Stimulated activated naive CD8-positive, alpha-beta T cell treated with anti-CD3 and anti-CD28 coated beads, Interleukin-15, Interleukin-2, amounts not matched to agents 100 U/mL and 50 U/mL, for 24 hours (primary cell): ENCODE measurements at regions not wholly inside any gene's neighbourhood (a gene's known extent, or its start where the extent isn't known, plus 50 kb on each side); places are given as distances from the start of the nearest gene placed in this dataset.
A peak's percentile ranks its signal among the peaks of the same experiment; 100 is the strongest.
"Not testable (repeated sequence)": the region's sequence is repeated elsewhere in the genome, so short reads cannot be mapped to it uniquely, and the experiment has no call there.

Experiments used
- ATAC-seq: fragments of 150-1000 bp; cut with Tn5 transposase; one replicate; pipeline ENCODE4 v1.10.0; 2021
- DNase-seq: peaks from one replicate; pipeline ENCODE4 v3.0.0; 2021

DNA sequence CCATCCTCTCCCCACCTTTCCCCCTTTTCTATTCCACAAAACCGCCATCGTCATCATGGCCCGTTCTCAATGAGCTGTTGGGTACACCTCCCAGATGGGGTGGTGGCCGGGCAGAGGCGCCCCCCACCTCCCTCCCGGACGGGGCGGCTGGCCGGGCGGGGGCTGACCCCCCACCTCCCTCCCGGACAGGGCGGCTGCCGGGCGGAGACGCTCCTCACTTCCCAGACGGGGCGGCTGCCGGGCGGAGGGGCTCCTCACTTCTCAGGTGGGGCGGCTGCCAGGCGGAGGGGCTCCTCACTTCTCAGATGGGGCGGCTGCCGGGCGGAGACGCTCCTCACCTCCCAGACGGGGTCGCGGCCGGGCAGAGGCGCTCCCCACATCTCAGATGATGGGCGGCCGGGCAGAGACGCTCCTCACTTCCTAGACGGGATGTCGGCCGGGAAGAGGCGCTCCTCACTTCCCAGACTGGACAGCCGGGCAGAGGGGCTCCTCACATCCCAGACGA, 404.4 kb upstream of the BTBD3 start:
- not testable (repeated sequence) for ATAC-seq, DNase-seq

DNA sequence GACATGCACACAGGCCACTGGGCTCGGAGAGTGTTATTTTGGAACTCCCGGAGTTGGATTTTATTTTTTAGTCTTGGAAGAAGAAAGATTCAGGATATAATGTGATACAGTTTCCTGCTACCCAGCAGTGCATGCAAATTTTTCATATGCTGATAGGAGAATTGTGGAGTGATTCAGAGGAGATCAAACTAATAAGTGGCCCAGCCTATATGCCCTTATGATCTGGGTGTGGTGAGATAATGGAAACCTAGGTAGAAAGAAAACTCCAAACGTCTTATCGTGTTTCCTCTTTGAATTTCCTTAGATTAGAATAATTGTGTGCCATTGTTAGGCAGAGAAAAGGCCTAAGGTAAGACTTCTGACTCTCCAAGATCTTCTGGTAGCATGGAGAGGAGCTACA, 401.2 kb upstream of the BTBD3 start:
- ATAC-seq = no peak
- no peak for DNase-seq

DNA sequence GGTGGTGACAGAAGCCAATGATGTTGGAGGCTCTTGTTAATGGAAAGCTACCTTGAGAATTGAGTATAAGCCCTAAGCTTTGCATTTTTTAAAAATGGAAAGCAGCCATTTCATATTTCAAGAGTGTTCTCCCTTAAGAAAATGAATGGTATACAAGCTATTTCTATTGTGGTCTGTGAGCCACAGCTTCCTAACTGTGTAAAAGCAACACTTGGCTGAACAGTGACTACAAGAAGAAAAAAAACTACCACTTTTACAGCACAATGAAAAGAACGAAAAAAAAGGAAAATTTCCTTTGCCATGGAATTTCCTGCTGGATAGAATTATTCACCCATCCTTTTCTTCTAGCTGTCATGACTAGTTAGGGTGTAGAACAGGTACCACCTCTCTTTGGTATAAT, 397.1 kb upstream of the BTBD3 start:
- DNase-seq = no peak

DNA sequence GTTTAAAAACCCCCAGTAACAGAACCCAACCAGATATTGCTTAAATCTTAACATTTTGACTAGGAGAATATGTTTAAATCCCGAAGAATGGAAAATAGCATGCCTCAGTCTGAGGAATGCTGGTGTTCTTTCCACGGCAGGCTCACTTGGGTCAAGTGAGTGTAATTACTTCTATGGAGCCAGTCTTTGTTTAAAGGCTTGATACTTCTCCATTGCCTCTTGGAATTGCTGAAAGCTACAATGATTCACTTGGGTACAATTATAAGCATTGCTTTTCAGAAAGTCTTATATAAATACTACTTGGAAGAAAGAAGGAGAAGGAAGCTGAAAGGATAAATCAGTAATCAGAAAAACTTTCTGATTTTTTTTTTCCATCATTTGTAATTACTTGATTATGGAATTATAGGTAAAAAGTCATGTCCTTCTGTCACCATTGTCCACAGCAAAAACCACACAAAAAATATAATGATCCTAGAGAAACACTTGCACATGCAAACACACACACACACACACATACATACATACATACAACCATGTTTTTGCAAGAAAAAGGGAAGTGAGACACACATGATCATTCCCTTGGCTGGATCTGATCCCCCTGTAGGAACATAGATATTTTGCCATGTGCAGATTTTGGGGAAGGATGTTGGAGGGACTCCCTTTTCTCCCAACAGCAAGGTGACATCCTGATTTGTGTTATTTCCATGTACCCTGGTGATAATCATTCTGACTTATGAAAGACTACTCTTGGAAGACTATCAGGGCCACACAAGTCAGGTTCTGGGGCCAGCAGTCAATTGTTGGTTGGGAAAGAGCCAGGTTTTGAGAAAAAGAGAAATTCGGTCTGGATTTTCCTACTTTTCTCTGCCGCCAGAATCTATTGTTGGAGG, 396.0 kb upstream of the BTBD3 start:
- DNase-seq = no peak
- ATAC-seq = no peak

More for the DNA sequence above, 397.1 kb upstream of the BTBD3 start:
- no peak for ATAC-seq

DNA sequence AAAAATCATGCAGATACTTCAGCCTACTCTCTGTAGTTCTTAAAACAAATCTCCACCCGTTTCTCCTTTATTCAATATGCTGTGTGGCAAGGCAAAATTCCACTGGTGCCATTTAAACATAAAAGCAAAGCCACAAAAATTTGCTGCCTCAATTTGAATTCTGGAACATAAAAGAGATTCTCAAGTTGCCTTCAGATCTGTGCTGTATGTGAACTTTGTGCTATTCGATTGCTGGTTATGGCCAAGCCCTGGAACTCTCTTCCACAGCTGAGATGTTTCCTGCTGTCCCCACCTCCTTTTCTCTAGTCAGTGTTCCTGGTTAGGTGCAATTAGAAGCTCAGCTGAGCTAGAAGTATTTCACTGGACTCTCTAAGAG, 395.3 kb upstream of the BTBD3 start:
- ATAC-seq (no peak), DNase-seq (no peak)

DNA sequence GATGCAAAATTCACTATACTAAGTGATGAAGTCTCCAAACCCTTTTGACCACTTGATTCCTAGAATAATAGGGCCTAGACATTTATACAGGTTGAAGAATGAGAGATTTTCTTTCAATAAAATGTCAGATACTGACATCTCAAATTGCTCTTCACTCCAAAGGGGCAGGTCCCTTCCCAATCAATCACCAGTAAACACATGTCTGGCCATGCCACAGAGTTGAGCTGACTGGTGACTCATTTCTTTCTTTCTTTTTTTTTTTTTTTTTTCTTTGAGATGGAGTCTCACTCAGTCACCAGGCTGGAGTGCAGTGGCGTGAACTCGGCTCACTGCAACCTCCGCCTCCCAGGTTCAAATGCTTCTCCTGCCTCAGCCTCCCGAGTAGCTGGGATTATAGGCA, 388.6 kb upstream of the BTBD3 start:
- ATAC-seq (no peak), DNase-seq (no peak)

DNA sequence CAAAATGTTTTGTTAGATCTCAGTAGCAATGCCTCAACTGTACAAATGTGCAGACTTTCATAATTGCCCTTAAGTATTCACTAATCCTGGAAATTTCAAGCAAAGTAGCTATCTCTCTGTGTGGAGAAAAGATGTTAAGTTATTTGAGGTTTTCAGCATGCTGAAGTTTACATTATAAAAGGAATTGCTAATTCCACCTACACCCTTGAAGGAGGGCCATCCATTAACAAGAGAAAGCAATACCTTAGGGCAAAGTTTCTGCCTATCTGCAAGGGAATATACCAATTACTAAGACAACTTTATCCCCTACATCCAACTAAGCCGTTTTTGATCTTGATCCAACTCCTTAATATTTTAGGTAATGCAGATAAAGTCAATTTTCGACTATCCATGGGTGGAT, 380.7 kb upstream of the BTBD3 start:
- DNase-seq (no peak), ATAC-seq (no peak)

DNA sequence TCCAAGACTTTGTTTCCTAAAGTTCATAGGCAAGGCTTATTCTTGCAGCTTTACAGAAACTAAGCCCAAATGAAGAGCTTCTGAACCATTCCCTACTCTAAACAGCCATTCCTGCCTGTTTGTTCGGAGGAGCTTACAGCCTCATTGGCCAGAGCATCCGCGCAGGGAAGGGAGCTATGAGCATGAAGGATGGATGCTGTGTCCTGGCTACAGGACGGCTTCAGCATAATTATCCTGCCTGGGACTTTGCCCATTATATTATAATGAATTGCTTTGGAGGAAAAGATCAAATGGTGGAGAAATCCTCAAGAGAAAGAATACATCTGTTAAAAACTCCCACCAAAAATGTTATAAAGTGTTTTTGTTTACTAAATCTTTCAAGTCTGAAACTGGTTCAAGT, 378.2 kb upstream of the BTBD3 start:
- DNase-seq = no peak
- no peak for ATAC-seq

DNA sequence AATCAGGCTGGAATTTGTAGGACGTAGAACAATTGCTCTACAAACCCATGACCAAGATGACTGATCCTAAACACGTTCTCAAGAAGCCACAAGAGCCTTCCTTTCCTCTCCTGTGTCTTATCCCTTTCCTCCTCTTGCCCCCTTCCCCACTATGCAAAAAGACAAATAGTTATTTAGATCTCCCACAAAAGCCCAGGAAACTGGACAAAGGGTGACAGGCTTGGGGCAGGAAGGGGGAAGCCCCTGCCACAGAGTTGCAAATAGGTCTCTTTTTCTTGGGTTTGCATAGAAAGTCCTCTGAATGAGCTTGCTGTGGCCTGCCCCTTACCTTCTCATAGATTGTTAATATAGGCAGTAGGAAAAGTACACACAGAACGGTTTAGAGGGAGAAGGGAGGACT, 377.1 kb upstream of the BTBD3 start:
- DNase-seq (no peak), ATAC-seq (no peak)

DNA sequence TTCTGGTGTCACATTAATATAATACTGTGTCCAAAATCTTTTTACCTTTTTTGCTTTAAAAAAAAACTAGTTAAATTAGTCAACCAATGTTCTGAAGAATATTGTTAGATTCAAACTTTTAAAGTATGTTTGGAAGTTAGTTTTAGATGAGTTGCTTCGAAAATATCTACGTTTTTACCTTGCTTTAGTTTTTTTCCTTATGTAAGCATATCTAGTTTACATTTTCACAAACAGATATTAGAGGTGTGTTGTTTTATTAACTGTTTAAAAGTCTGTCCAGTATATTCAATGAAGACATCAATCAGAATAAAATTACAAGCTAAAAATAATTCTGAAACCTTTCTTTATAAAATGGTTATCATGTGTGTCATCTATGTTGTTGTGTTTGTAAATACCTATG, 375.0 kb upstream of the BTBD3 start:
- DNase-seq (no peak), ATAC-seq (no peak)

DNA sequence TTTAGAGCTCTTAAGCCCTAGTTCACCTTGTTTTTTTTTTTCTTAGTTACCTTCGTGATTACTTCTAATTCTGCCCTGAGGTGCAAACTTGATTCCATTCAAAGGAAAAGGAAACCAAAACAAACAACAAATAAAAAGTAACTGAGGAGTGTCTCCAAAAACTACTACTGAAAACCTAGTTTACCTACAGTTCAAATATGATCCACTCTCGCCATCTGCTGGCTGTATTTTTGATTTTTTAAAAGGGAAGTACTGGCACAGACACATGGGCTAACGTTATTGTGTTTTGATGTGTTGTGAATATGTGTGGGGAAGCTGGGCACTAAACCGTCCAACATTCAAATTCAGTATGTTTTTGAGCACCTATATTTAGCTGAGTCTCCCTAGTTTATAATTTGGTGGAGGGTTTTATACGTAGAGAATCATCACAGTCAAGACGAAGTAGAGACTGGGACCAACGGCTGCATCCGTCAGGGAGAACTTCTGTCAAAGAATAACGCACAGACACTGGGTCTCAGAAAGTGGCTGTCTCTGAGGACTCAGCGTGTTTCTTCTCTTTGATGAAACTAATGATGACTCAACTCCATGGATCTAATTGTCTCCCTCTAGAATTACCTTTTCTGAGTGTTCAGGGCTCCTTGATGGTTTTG, 373.5 kb upstream of the BTBD3 start:
- ATAC-seq = no peak
- peak; percentile 5 for DNase-seq

DNA sequence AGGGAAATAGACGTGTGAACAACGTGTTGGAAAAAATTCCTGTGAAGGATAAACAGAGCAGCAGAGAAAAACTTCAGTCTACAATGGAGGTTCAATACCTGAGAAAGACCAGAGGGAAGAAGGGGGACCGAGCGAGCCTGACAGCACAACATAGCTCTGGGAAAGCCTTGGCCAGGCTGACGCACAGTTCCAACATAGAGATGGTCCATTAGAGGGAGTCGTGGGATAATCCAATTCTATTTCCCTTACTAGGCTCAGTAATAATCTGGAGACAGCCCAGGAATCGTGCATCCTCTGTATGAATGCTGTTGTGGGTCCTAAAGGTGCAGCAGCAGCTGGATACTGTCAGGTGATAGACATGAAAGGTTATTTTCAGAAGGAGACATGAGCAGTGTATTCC, 370.8 kb upstream of the BTBD3 start:
- ATAC-seq (no peak), DNase-seq (no peak)

DNA sequence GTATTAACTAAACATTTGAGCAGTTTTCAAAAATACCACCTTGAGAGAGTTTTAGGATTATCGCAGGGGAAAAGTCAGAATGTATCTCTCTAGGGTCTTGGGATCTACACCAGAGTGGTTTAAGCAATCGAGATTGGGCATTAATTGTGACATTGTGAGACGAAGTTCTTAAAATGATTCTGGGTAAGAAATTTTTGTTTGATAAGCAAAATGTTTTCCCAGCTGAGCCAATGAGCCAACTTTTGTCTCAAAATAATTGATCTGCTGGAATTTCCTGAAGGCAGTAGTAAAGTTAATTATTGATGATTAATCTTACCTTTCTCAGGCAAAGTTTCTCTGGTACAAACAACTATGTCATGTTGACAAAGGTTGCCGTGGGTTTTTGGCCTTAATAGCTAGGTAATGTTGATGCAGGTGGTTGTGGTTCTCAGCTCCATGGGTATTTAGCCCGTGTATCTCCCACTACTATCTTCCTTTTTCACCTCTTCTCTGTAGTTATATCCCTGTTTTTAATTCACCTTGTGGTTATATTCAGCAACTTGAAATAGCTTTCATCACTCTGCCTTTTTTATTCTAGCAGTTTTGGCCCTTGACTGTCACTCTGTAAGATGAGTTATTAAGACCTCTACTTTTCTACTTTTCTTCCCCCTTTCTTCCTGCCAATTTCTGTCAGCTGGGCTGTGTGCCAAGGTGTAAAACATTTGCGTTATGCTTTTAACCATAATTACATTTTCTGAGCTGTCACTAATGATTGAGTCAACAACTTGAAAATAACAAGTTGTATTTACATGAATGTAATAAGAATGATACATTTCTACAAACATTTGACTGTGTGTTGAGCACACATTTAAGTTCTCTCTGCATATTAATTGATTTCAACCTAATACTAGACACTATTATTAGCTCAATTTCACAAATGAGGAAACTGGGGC, 368.3 kb upstream of the BTBD3 start:
- no peak for DNase-seq
- no peak for ATAC-seq

DNA sequence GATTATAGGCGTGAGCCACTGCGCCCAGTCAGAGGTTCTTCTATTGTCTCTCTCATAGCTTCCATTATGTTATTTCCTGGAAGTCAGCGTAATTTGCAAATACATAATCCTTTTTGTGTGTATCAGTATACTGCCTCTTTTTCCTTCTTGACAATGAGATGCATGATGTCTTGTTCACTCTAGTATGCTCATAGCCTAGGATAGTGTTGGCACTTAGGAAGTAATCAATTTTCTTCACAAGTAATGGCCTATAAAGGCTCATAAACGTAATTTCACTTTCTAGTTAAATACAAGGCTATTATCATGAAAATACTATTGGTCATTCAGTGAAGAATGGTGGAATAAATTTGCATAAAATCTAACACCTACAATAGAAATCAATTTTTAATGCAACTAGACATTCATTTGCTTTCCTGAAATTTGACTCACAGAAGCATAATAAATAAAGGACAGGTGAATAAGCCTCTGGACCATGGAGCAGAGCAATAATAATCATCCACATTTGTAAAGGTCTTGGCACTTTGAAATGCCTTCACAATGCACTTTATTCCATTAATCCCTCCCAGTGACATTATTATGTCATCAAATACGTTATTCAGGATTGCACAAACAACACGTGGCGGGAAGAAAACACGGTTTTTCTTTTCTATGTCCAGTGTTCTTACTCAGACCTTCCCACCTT, 366.9 kb upstream of the BTBD3 start:
- no peak for DNase-seq
- ATAC-seq = no peak

DNA sequence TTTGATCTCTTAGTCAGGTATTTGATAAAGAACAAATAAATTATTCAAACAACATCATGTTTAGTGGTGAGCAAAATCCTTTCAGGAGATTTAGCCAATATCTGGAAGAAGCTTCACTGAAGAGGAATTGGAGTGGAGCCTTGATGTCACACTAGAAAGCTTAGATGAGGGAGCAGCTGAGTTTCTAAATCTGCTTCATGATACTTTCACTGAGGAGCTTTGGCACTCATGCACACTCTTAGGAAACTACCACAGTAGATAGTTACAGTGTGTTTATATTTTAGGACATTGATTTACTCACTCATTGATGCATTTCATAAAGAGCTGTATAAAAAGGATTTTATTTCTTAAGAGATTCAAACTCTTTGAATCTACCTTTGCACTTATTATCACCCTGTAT, 366.2 kb upstream of the BTBD3 start:
- ATAC-seq (no peak), DNase-seq (no peak)

DNA sequence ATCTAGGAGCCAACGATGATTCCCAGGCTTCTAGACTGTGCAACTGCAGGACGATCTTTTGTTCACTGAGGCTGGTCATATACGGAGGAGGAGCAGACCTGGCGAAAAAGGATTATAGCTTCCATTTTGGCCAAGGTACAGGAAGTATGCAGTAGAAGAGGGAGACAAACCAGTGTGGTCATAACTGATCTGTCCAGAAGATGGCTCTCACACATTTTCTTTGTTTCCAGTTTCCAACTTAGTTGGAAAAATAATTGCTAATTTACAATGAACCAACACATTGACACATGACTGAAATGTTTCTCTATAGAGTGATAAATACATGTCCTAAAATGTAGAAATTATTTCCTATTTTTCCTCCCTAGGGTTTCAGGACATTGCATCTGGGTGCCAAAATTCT, 364.1 kb upstream of the BTBD3 start:
- DNase-seq = no peak
- ATAC-seq = no peak

DNA sequence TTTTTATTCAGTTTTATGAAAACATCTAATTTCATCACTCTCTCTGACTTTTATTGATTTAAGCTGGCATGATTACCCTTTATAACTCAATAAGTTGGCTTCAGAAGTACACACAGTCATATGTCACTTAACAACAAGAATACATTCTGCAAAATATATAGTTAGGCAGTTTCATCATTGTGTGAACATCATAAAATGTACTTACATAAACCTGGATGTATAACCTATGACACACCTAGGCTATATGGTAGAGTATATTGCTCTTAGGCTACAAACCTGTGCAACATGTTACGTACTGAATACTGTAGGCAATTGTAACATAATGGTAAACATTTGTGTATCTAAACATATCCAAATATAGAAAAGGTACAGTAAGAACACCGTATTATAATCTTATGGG, 362.2 kb upstream of the BTBD3 start:
- no peak for ATAC-seq
- DNase-seq = no peak

DNA sequence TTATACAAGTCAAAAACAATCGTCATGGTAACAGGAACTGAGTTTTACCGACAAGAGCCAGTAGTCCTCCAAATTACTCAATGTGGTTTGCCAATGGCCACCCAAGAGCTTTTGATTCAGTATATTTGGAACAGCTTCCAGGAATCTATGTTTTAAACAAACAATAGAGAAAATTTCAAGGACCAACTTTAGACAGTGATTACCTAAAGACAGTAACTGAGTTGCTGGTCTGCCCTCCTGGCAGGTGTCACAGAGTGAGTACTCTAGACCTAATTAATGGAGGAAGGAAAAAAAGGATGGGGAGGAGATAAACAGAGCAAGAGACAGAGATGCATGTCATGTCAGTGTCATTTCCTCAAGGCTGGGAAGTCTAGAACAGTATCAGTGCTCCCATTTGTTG, 361.3 kb upstream of the BTBD3 start:
- DNase-seq = no peak
- no peak for ATAC-seq

DNA sequence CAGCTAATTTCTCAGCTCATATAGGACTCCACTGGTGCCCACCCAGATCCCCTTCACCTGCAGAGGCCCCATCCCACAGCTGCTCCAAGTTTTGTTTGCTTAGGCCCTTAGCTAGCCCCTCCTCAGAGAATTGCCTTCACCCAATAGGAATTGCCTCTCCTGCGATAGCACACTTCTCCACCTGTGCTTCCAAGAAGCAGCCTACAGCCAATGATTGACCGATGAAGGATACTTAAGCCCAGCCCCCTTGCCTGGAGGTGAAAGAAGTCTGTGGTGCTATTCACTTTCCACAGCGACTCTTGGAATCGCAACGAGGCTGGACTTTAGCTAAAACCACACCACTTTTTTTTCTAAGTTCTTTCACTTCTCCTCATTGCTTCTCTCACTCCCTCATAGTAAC, 353.2 kb upstream of the BTBD3 start:
- no peak for DNase-seq
- no peak for ATAC-seq

DNA sequence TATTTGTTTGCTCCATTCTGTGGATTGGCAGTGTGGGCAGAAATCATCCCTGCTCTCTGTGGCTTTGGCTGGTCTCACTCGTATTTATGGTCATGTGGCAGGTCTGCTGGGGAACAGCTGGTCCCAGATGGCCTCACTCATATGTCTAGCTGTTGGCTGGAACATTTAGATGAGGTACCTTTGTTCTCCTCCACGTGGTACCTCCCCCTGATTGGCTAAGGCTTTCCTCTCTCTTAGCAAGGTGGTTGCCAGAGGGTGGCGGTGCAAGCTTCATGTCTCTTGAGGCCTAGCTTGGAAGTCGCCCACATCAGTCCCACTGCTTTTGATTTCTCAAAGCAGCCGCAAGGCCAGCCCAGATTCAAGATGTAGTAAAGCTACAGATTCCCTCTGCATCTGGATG, 348.5 kb upstream of the BTBD3 start:
- no peak for ATAC-seq
- no peak for DNase-seq

DNA sequence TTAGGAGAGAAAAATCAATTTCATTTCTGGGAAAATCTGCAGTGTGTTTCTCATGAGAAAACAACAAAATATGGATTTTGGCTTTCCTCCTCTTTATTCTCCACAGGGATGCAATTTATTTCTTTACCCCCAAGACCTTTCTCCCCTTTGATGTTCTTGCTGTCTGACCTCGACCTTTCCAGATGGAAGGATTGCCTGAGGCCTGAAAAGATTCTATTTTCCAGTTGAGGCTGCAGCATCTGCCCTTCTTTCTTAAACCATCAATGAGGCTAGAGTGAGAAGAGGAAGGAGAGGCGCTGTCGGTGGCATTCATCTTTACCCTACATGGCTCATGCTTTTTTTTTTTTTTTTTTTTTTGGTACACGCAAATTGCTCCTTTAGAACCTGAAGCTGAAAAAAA, 344.2 kb upstream of the BTBD3 start:
- no peak for DNase-seq
- ATAC-seq = no peak

DNA sequence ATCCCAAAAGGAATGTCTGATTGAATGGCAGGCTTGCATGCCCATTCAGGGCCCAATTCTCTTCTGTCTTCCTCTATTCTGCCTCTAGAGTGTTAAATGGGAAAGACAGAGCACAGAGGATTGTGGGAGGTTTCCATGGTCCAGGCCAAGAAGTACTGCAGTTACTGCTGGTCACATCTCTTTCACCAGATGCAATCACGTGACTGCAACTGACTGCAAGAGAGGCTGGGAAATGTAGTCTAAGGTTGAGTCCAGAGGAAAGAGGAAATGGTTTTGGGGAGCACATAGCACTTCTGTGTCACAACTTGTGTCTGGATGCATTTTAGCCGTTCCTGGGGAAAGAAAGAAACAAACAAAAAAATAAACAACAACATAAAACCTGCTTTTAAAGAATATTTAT, 336.4 kb upstream of the BTBD3 start:
- ATAC-seq (no peak), DNase-seq (no peak)
